NCI-H1417 (cell line): ENCODE measurements at regions not wholly inside any gene's neighbourhood (a gene's known extent, or its start where the extent isn't known, plus 50 kb on each side); places are given as distances from the start of the nearest gene placed in this dataset.
"Not testable (repeated sequence)": the region's sequence is repeated elsewhere in the genome, so short reads cannot be mapped to it uniquely, and the experiment has no call there.

ENCODE experiments used
- DNase-seq, 3 experiments: peaks; one replicate each; lab custom pipeline; 2025; lab: John Stamatoyannopoulos, UW

- DNase-seq: no peak
Observed at GRCh38 chr21:29396951-29397455, 98.3 kb downstream of the BACH1 start.

GRCh38 chr21:29403301-29403700 is 104.6 kb downstream of the BACH1 start:
- DNase-seq: no peak

- peak in 1 of 3 experiments; percentile 5 for DNase-seq
Observed at GRCh38 chr21:29403922-29404538, 105.3 kb downstream of the BACH1 start.

- DNase-seq: no peak
Observed at GRCh38 chr21:29405503-29406122, 106.9 kb downstream of the BACH1 start.

- no peak for DNase-seq
Observed at GRCh38 chr21:29406385-29406784, 107.7 kb downstream of the BACH1 start.

GRCh38 chr21:29407571-29407970 is 108.8 kb downstream of the BACH1 start:
- no peak for DNase-seq

- no peak for DNase-seq
Observed at GRCh38 chr21:29413683-29414082, 115.0 kb downstream of the BACH1 start.

GRCh38 chr21:29416268-29416667 is 117.5 kb downstream of the BACH1 start:
- no peak for DNase-seq

GRCh38 chr21:29418813-29419212 is 120.1 kb downstream of the BACH1 start:
- no peak for DNase-seq

- DNase-seq: no peak
Observed at GRCh38 chr21:29419422-29419821, 120.7 kb downstream of the BACH1 start.

GRCh38 chr21:29423099-29423870 is 124.6 kb downstream of the BACH1 start:
- peak in 2 of 3 experiments; percentile 15 to 23 for DNase-seq

GRCh38 chr21:29424728-29425127 is 126.0 kb downstream of the BACH1 start:
- DNase-seq: no peak

GRCh38 chr21:29429218-29429617 is 130.5 kb downstream of the BACH1 start:
- no peak for DNase-seq

- DNase-seq: no peak
Observed at GRCh38 chr21:29430030-29430429, 131.3 kb downstream of the BACH1 start.

- DNase-seq: no peak
Observed at GRCh38 chr21:29430576-29430975, 131.9 kb downstream of the BACH1 start.

- DNase-seq: no peak
Observed at GRCh38 chr21:29431178-29431577, 132.5 kb downstream of the BACH1 start.

- DNase-seq: peak in 1 of 3 experiments; percentile 65
Observed at GRCh38 chr21:29431680-29432079, 133.0 kb downstream of the BACH1 start.

GRCh38 chr21:29433366-29434059 is 134.8 kb downstream of the BACH1 start:
- DNase-seq: no peak

GRCh38 chr21:29434081-29434480 is 135.4 kb downstream of the BACH1 start:
- DNase-seq: no peak

- not testable (repeated sequence) for DNase-seq
Observed at GRCh38 chr21:29434982-29435381, 136.3 kb downstream of the BACH1 start.

GRCh38 chr21:29436143-29436542 is 137.4 kb downstream of the BACH1 start:
- no peak for DNase-seq

- no peak for DNase-seq
Observed at GRCh38 chr21:29436650-29437049, 137.9 kb downstream of the BACH1 start.
